Retina (tissue), 1 donor: ENCODE measurements at regions not wholly inside any gene's neighbourhood (a gene's known extent, or its start where the extent isn't known, plus 50 kb on each side); places are given as distances from the start of the nearest gene placed in this dataset.
"Not testable (repeated sequence)": the region's sequence is repeated elsewhere in the genome, so short reads cannot be mapped to it uniquely, and the experiment has no call there.

Source experiments
- DNase-seq: peaks from one replicate; pipeline ENCODE4 v3.0.0-alpha.2; 2016

DNA sequence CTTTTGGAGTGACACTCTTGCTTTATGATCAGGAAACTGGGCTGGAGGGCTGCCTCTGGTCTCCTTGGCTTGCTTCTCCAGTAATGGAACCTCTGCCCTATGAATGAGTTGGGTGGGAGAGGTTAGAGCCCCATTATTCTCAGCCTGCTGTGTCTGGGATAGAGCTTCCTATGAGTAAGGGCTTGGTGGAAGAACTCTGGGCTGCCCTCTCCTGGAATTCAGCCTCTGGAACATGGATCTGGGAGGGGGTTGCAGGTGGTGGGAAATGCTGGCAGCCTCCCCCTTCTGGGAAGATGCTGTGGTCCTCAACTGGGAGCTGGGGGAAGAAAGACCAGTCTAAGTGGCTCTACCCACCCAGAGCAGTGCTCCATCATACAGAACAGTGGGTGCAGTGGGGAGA lies 81.8 kb upstream of the SYN3 start:
- DNase-seq = no peak

DNA sequence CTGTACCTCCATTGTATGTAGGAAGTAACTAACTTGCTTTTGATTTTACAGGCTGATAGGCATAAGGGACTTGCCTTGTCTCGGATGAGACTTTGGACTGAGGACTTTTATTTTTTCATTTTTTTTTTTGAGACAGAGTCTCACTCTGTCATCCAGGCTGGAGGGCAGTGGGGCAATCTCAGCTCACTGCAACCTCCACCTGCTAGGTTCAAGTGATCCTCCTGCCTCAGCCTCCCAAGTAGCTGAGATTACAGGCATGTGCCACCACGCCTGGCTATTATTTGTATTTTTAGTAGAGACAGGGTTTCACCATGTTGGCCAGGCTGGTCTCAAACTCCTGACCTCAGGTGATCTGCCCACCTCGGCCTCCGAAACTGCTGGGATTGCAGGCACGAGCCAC lies 80.2 kb upstream of the SYN3 start:
- not testable (repeated sequence) for DNase-seq

DNA sequence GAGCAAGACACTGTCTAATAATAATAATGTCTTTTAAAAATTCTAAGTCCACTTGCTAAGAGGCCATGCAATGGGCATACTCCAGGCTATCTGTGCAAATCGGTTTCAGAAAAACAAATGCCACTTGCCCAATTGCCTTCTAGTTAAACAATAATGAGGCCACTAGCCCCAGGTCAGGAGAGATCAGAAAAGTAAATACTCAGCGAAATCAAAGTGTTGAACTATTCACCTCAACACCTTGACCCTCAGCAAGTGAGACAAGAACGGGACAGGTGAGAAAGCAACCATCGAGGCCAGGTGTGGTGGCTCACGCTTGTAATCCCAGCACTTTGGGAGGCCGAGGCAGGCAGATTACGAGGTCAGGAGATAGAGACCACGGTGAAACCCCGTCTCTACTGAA lies 72.3 kb upstream of the SYN3 start:
- DNase-seq = no peak

DNA sequence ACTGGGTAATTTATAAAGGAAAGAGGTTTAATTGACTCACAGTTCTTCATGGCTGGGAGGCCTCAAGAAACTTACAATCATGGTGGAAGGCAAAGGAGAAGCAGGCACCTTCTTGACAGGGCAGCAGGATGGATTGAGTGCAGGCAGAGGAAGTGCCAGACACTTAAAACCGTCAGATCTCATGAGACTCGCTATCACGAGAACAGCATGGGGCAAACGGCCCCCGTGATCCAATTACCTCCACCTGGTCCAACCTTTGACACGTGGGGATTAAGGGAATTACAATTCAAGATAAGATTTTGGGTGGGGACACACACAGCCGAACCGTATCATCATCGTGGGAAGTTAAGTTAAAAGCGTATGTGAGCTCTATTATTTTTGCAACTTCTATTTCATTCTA lies 71.4 kb upstream of the SYN3 start:
- DNase-seq = no peak

DNA sequence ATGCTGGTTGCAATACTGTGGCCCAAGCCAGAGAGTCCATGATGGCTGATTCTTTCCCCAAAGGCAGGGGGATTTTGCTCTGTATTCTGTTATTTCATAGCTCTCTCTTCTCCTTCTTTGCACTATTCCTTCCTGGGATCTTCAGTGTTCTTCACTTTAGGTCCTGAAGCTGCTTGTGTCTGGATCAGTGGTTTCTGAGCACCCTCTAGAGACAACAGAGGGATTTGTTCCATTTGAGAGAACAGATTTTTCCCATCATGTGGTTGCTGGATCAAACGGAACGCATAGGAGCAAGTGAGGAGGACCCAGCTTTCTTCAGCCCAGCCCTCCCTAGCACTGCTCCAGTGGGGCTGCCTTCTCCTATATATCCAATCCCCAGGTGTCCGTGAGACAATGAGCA lies 68.7 kb upstream of the SYN3 start:
- no peak for DNase-seq

DNA sequence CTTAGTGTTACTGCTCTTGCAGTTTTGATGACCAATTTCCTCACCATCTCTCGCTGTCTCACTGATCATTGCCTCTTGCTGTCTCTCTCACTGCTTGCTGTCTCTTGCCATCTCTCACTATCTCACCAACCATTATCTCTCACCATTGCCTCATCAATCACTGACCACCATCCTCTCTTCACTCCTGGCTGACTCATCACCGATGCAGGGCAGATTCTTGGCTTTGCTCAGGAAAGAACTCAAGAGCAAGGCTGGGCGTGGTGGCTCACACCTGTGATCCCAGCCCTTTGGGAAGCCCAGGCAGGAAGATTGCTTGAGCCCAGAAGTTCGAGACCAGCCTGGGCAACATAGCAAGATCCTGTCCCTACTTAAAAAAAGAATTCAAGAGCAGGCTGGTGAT lies 66.3 kb upstream of the SYN3 start:
- DNase-seq = no peak

DNA sequence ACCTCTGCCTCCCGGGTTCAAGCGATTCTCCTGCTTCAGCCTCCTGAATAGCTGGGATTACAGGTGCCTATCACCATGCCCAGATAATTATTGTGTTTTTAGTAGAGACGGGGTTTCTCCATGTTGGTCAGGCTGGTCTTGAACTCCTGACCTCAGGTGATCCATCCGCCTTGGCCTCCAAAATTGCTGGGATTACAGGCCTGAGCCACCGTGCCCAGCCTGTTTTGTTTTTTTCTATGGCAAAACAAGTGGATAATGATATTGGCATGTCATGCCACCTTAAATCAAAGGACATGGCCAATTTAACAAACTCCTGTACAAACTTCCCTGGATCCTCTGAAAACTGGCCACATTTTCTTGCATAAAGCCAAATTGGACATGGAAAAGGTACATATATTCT lies 64.3 kb upstream of the SYN3 start:
- DNase-seq = not testable (repeated sequence)

DNA sequence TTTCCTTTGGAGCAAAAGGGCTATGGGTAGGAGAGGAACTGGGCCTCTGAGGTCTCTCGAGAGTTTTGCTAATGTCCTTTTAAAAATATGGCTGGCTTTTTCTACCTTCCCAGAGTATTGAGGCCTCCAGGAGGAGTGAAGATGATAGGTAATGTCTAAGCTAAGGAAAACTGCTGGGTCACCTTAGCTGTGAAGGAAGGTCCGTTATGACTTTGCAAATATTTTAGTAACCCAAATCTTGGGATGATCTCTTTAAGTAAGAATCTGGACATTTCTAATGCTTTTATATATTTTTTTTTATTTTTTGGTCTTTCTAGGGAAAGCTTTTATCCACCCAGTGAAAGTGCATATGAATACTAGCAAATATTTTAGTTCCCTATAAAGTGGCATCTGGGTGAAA lies 60.9 kb upstream of the SYN3 start:
- no peak for DNase-seq

DNA sequence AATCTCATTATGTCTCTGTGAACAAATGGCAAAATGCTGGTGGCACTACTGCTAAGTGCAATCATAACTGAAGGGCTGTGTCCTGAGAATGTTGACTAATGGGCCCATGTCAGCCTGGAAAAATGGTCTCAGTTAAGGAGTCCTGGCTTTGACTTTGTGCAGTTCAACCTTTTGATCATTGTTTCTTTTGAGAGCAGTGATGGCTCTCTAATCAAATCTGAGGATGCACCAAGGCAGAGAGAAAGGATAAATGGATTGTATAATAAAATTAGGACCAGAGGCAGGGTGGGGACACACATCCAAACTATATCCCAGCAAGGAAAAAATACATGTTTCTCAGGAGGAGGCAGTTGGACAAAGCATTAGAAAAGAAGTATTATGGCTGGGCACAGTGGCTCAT lies 59.6 kb upstream of the SYN3 start:
- DNase-seq = no peak

DNA sequence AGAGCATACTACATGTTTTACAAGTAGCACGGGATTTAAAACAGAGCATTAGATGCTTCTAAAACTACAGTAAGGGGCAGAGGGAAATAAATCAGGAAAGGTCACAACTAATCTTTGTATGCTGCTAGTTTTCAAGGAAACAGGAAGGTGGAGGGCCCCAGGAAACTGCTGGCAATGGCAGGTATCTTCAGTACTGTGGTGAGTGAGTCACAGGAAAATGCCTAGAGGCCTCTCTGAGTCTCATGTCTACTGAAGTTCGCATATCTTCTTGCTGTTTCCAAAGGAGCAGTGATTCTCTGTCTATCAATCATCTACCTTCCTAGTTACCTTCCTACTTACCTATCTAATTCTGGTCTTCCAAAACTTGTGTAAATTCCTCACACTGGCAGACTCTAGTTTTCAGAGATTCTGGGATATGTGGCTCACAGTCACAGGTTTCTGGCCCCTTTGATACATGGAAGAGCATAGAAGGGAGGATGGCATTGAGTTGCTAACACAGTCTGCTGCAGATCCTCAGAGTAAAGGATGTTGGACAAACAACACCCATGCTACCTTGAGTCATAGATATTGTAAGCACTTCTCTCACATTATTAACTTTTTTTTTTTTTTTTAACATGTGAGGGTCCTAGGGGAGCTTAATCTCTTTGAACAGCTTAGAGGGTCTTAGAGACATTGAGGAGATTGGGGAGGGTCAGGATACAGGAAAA lies 58.8 kb upstream of the SYN3 start:
- no peak for DNase-seq

DNA sequence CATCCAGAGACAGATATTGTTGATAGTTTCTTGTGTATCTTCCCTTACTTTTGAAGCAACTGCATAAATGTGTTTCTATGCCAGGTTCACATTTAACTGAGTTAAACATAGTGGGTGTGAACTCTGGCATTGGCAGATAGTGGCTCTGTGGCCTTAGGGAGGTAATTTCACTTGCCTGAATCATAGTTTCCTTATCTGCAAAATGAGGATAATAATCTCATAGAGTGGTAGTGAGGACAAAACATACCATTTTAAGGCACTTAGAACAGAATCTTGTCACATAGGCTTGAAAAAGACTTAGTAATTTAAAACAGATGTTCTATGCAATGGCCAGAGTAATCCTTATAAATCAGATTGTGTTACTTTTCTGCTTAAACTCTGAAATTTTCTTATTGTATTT lies 56.4 kb upstream of the SYN3 start:
- DNase-seq = no peak

DNA sequence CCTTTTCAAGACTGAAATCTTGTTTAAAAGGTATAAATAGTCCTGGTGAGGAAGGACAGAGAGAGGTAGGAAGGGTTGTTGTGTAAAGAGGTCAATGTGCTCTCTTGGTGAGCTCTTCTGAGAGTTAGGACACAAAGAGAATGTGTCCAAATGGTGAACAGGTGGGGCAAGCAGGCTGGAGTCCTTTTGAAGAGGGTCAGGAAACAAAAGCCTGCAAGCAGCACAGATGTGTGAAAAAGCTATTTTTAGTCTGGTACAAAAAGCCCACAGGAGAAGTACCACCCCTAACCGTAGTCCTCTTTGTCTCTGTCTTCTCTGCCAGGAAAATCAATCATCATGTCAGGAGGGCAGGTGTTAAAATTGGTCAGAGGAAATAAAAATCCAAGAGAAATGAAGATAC lies 54.4 kb upstream of the SYN3 start:
- no peak for DNase-seq

DNA sequence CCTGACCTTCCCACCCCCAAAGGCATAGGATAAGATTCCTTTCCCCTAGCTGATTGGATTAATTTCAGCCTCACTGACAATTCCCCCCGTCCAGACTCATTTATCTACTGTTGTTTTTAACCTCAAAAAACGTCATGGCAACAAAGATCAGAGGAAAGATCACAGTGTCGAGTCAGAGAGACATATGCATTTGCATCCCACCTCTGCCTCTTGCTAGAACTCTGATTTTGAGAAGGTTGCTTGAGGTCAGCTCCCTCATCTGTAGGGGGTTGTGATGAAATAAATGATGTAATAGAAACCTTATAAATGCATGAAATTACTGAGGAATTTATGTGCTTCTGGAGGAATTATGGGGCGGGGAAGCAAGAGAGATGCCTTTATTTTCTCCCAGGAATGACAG lies 53.3 kb upstream of the SYN3 start:
- DNase-seq = no peak

DNA sequence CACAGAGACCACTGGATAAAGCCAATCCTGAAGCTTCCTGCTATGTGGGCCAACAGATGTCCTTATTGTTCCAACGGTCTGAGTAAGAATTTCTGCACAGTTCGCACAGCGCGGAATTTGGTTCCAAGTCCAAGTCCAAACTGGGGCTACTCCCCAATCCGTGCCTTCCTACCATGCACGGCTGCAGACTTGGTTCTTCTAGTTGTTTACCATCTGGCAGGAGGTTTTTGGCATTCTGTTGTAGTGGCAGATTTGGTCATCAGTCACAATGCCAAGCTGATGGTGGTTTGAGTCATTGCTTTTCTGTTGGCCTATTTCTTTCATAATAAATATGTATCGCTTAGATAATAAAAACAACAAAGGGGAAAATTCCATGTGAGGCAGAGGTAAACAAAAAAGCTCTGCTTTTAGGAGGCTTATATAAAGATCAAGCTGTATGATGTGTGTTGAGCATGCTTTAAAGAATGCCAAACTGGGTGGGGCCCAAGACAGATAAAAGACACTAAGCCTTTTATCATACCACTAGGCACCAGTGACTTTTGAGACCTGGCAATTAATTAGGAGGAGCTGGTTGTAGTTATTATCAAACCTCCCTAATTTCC lies 52.5 kb upstream of the SYN3 start:
- DNase-seq = no peak

DNA sequence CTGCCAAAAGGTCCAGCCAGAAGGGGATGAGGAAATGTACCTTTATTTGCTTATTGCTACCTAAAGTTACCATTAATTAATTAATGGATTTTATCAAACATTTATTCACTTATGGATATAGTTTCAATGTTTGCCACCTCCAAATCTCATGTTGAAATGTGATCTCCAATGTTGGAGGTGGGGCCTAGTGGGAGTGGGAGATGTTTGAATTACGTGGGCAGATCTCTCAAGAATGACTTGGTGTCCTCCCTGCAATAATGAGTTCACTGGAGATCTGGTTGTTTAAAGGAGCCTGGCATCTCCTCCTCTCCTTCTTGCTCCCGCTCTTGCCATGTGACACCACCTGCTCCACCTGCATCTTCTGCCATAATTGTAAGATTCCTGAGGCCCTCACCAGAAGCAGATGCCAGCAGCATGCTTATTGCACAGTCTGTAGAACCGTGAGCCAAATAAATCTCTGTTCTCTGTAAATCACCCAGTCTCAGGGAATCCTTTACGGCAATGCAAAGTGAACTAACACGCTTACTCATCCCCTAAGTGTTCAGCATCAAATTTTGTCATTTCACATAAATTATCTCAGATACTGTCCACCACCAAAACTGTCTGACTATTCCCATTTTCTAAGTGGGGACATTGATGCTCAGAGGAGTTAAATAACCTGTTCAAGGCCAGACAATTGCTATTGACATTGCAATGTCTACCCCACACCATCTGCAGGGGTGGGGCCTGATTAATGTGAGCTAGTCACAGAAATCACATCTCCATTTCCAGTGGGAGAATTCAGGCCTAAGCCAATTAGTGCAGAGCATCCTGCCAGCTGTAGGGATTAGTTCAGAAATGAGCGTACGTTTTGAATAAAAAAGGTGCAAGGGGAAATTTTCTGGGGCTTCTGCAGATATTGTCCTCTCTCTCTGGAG lies 51.6 kb upstream of the SYN3 start:
- no peak for DNase-seq

DNA sequence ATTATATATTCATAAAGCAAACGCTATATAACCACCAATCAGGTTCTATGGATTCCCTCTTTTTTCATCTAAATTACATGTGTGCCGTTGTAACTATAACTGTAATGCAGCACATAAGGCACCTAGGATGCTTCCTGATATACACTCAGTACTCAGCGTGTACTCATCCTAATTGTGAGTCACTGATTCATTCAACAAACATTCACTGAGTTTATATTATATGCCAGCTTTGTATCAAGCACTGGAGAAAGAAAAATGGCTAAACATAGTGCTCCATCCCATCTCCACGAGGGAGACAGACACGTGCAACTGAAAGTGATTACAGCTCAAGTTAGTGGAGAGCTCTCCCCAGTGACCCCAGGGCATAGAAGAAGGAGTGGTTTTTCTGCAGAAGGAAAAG lies 49.9 kb upstream of the SYN3 start:
- no peak for DNase-seq
